ENCODE measurements at regions not wholly inside any gene's neighbourhood (a gene's known extent, or its start where the extent isn't known, plus 50 kb on each side); places are given as distances from the start of the nearest gene placed in this dataset.

- DNase-seq (ENCODE audit: low read depth, low spot score), result no peak
- no peak overlapping the region for H3K4me3 ChIP-seq (ENCODE audit: control insufficient read depth in 2 of 3, extremely low read depth in 1 of 3, insufficient read depth in 2 of 3, low read depth in 1 of 3, low read length in 3 of 3)
- no peak overlapping the region for H3K9ac ChIP-seq (ENCODE audit: control insufficient read depth, extremely low read depth, insufficient read depth, low read length)
- no peak for FAIRE-seq
- dilution Hi-C loops (cut with MboI; ENCODE audit: extremely low pct_ligation_motif_present, low sequenced_read_pairs), result no loop called here
- no peaks in the 10 kb centered on the region for H3K27me3 ChIP-seq (ENCODE audit: control insufficient read depth, extremely low read depth, insufficient read depth, low read length)
- H3K27ac ChIP-seq (ENCODE audit: control insufficient read depth, insufficient read depth, low read length), result no peak overlapping the region
- H2AFZ ChIP-seq (ENCODE audit: control insufficient read depth, low read length), result no peak overlapping the region
- H3K4me2 ChIP-seq (ENCODE audit: control insufficient read depth, extremely low read depth, insufficient read depth, low read depth, low read length), result no peak overlapping the region
- H3K79me2 ChIP-seq (ENCODE audit: control insufficient read depth, insufficient read depth, low read length), result no peaks in the 10 kb centered on the region
- no peaks in the 10 kb centered on the region for H3K9me1 ChIP-seq (ENCODE audit: control insufficient read depth, extremely low read depth, insufficient read depth, low read length)
- no peaks in the 10 kb centered on the region for H3K36me3 ChIP-seq (ENCODE audit: control insufficient read depth in 2 of 2, extremely low read depth in 1 of 2, insufficient read depth in 2 of 2, low read length in 2 of 2)
- no peaks in the 10 kb centered on the region for H3K9me3 ChIP-seq (ENCODE audit: control insufficient read depth, low read depth, low read length)
- H4K20me1 ChIP-seq (ENCODE audit: control insufficient read depth, extremely low read depth, insufficient read depth, low read length), result no peaks in the 10 kb centered on the region
- H3K4me1 ChIP-seq (ENCODE audit: control insufficient read depth, extremely low read depth, insufficient read depth, low read length), result no peaks in the 10 kb centered on the region
- TF ChIP-seq CTCF (optimal IDR thresholded peaks at IDR 0.05 in 1 of 3, IDR thresholded peaks at IDR 0.05 in 1 of 3, conservative IDR thresholded peaks at IDR 0.05 in 1 of 3; ENCODE audit: extremely low read depth in 1 of 3, insufficient read depth in 2 of 3, low read length in 3 of 3) (no peak), EZH2 (IDR thresholded peaks at IDR 0.05; ENCODE audit: low read length) (no peak)
Measured at GRCh38 chr6:165015676-165016075, 293.7 kb downstream of the C6orf118 start.

- H3K4me2 ChIP-seq (ENCODE audit: control insufficient read depth, extremely low read depth, insufficient read depth, low read depth, low read length), result no peak overlapping the region
- H3K9me3 ChIP-seq (ENCODE audit: control insufficient read depth, low read depth, low read length), result no peaks in the 10 kb centered on the region
- DNase-seq (ENCODE audit: low read depth, low spot score) (no peak), FAIRE-seq (no peak)
- H3K4me1 ChIP-seq (ENCODE audit: control insufficient read depth, extremely low read depth, insufficient read depth, low read length), result no peaks in the 10 kb centered on the region
- H2AFZ ChIP-seq (ENCODE audit: control insufficient read depth, low read length), result no peak overlapping the region
- no peak overlapping the region for H3K27ac ChIP-seq (ENCODE audit: control insufficient read depth, insufficient read depth, low read length)
- H4K20me1 ChIP-seq (ENCODE audit: control insufficient read depth, extremely low read depth, insufficient read depth, low read length), result no peaks in the 10 kb centered on the region
- H3K36me3 ChIP-seq (ENCODE audit: control insufficient read depth in 2 of 2, extremely low read depth in 1 of 2, insufficient read depth in 2 of 2, low read length in 2 of 2), result no peaks in the 10 kb centered on the region
- H3K79me2 ChIP-seq (ENCODE audit: control insufficient read depth, insufficient read depth, low read length), result no peaks in the 10 kb centered on the region
- H3K27me3 ChIP-seq (ENCODE audit: control insufficient read depth, extremely low read depth, insufficient read depth, low read length), result no peaks in the 10 kb centered on the region
- no peak overlapping the region for H3K4me3 ChIP-seq (ENCODE audit: control insufficient read depth in 2 of 3, extremely low read depth in 1 of 3, insufficient read depth in 2 of 3, low read depth in 1 of 3, low read length in 3 of 3)
- TF ChIP-seq CTCF (optimal IDR thresholded peaks at IDR 0.05 in 1 of 3, IDR thresholded peaks at IDR 0.05 in 1 of 3, conservative IDR thresholded peaks at IDR 0.05 in 1 of 3; ENCODE audit: extremely low read depth in 1 of 3, insufficient read depth in 2 of 3, low read length in 3 of 3) (no peak), EZH2 (IDR thresholded peaks at IDR 0.05; ENCODE audit: low read length) (no peak)
- no peak overlapping the region for H3K9ac ChIP-seq (ENCODE audit: control insufficient read depth, extremely low read depth, insufficient read depth, low read length)
- dilution Hi-C loops (cut with MboI; ENCODE audit: extremely low pct_ligation_motif_present, low sequenced_read_pairs), result no loop called here
- H3K9me1 ChIP-seq (ENCODE audit: control insufficient read depth, extremely low read depth, insufficient read depth, low read length), result no peaks in the 10 kb centered on the region
Measured at GRCh38 chr6:165013701-165014100, 295.7 kb downstream of the C6orf118 start.

All from keratinocyte (primary cell).